Testis (tissue), 2 donors: ENCODE measurements at regions not wholly inside any gene's neighbourhood (a gene's known extent, or its start where the extent isn't known, plus 50 kb on each side); places are given as distances from the start of the nearest gene placed in this dataset.
"Not testable (repeated sequence)": the region's sequence is repeated elsewhere in the genome, so short reads cannot be mapped to it uniquely, and the experiment has no call there.

Source experiments
- POLR2A ChIP-seq: fragments of 450-650 bp; IDR thresholded peaks from one replicate; pipeline ENCODE4 v1.6.1; 2017; ENCODE audit warnings: antibody characterized with exemption, mild to moderate bottlenecking, moderate library complexity
- TF ChIP-seq, protein P1 (sequence below), 3 experiments: fragments of 450-650 bp in 2 of 3; fragments of 200-600 bp in 1 of 3; sonication (generic) in 1 of 3; IDR thresholded peaks; one replicate each; pipeline ENCODE4 v1.5.1; 2016 to 2019; ENCODE audit warnings: antibody characterized with exemption in 3 of 3, mild to moderate bottlenecking in 2 of 3, moderate library complexity in 1 of 3

DNA sequence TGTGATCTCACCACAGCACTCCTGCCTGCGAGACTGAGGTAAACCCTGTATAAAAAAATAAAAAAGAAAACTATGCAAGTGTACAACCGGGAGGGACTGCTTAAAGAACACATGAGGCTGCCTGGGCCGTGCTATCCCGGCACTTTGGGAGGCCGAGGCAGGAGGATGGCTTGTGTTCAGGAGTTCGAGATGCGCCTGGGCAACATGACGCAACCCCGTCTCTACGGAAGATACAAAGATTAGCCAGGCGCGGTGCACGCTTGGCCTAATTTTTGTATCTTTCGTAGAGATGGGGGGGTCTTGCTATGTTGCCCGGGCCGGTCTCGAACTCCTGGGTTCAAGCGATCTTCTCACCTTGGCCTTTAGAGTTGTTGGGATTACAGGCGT lies 75.2 kb upstream of the ERV3-1 start:
- TF ChIP-seq, protein P1, sequence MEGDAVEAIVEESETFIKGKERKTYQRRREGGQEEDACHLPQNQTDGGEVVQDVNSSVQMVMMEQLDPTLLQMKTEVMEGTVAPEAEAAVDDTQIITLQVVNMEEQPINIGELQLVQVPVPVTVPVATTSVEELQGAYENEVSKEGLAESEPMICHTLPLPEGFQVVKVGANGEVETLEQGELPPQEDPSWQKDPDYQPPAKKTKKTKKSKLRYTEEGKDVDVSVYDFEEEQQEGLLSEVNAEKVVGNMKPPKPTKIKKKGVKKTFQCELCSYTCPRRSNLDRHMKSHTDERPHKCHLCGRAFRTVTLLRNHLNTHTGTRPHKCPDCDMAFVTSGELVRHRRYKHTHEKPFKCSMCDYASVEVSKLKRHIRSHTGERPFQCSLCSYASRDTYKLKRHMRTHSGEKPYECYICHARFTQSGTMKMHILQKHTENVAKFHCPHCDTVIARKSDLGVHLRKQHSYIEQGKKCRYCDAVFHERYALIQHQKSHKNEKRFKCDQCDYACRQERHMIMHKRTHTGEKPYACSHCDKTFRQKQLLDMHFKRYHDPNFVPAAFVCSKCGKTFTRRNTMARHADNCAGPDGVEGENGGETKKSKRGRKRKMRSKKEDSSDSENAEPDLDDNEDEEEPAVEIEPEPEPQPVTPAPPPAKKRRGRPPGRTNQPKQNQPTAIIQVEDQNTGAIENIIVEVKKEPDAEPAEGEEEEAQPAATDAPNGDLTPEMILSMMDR (IDR thresholded peaks at IDR 0.05), result not testable (repeated sequence)
- not testable (repeated sequence) for TF ChIP-seq POLR2A
